ENCODE measurements at regions not wholly inside any gene's neighbourhood (a gene's known extent, or its start where the extent isn't known, plus 50 kb on each side); places are given as distances from the start of the nearest gene placed in this dataset.

- Histone ChIP-seq H3K4me1 (ENCODE audit: insufficient read depth, low read length, poor library complexity, severe bottlenecking) (no peaks in the 10 kb centered on the region), H3K36me3 (ENCODE audit: insufficient read depth, low read length, poor library complexity, severe bottlenecking) (no peaks in the 10 kb centered on the region), H3K9me3 (ENCODE audit: low read depth, low read length, poor library complexity, severe bottlenecking) (peaks cover 4% of the 10 kb centered on the region), H3K4me3 (ENCODE audit: low read depth, low read length, poor library complexity, severe bottlenecking) (no peak overlapping the region), H3K27me3 (replicated peaks; ENCODE audit: insufficient read depth, low read depth, low read length, poor library complexity) (no peaks in the 10 kb centered on the region), H3K27ac (ENCODE audit: low read depth, low read length, poor library complexity, severe bottlenecking) (no peak overlapping the region)
- POLR2A ChIA-PET (ENCODE audit: low non-redundant PET) = no interaction called here
- CTCF ChIA-PET = no interaction called here
- TF ChIP-seq, protein P1, sequence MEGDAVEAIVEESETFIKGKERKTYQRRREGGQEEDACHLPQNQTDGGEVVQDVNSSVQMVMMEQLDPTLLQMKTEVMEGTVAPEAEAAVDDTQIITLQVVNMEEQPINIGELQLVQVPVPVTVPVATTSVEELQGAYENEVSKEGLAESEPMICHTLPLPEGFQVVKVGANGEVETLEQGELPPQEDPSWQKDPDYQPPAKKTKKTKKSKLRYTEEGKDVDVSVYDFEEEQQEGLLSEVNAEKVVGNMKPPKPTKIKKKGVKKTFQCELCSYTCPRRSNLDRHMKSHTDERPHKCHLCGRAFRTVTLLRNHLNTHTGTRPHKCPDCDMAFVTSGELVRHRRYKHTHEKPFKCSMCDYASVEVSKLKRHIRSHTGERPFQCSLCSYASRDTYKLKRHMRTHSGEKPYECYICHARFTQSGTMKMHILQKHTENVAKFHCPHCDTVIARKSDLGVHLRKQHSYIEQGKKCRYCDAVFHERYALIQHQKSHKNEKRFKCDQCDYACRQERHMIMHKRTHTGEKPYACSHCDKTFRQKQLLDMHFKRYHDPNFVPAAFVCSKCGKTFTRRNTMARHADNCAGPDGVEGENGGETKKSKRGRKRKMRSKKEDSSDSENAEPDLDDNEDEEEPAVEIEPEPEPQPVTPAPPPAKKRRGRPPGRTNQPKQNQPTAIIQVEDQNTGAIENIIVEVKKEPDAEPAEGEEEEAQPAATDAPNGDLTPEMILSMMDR (conservative IDR thresholded peaks at IDR 0.05; ENCODE audit: low read depth, low read length) = no peak
- TF ChIP-seq EZH2 (IDR thresholded peaks at IDR 0.05; ENCODE audit: borderline replicate concordance, low read depth, low read length, poor library complexity, severe bottlenecking) = no peak
- BruUV-seq (replicated peaks) = no TSS peak
- no peak for DNase-seq (ENCODE audit: low spot score)
- intact Hi-C loops (cut with micrococcal nuclease; ENCODE audit: unreplicated experiment) = no loop called here
Observed at GRCh38 chr3:162437480-162437879, 940.9 kb downstream of the OTOL1 start.

- intact Hi-C loops (cut with micrococcal nuclease; ENCODE audit: unreplicated experiment) = no loop called here
- POLR2A ChIA-PET (ENCODE audit: low non-redundant PET) = no interaction called here
- no peak overlapping the region for H3K4me3 ChIP-seq (ENCODE audit: low read depth, low read length, poor library complexity, severe bottlenecking)
- CTCF ChIA-PET = no interaction called here
- H3K9me3 ChIP-seq (ENCODE audit: low read depth, low read length, poor library complexity, severe bottlenecking) = no peaks in the 10 kb centered on the region
- no peaks in the 10 kb centered on the region for H3K36me3 ChIP-seq (ENCODE audit: insufficient read depth, low read length, poor library complexity, severe bottlenecking)
- DNase-seq (ENCODE audit: low spot score) = no peak
- TF ChIP-seq EZH2 (IDR thresholded peaks at IDR 0.05; ENCODE audit: borderline replicate concordance, low read depth, low read length, poor library complexity, severe bottlenecking) = no peak
- TF ChIP-seq, protein P1 (conservative IDR thresholded peaks at IDR 0.05; ENCODE audit: low read depth, low read length) = no peak
- H3K27ac ChIP-seq (ENCODE audit: low read depth, low read length, poor library complexity, severe bottlenecking) = no peak overlapping the region
- H3K27me3 ChIP-seq (replicated peaks; ENCODE audit: insufficient read depth, low read depth, low read length, poor library complexity) = no peaks in the 10 kb centered on the region
- BruUV-seq (replicated peaks) = no TSS peak
- H3K4me1 ChIP-seq (ENCODE audit: insufficient read depth, low read length, poor library complexity, severe bottlenecking) = no peaks in the 10 kb centered on the region
Observed at GRCh38 chr3:162441716-162442115, 945.1 kb downstream of the OTOL1 start.

DNA sequence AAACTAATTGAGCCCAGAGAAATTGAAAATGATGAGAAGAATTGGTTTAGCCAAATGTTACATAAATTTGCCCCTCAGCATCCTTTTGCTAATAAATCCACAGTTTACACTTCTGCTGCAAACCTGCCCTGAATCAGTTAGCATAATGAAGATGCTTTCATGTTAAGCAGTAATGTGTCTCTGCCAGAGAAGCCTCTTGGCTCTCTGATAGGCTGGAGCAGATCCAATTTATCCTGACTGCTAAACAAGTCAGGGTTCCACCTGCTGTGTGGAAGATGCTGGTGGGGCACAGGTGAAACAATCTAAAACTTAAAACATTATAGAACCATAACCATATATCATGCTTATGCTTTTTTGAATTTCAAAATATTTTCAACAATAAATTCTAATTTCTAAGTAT is 946.8 kb downstream of the OTOL1 start:
- DNase-seq (ENCODE audit: low spot score) = no peak
- Histone ChIP-seq H3K27me3 (replicated peaks; ENCODE audit: insufficient read depth, low read depth, low read length, poor library complexity) (no peaks in the 10 kb centered on the region), H3K4me1 (ENCODE audit: insufficient read depth, low read length, poor library complexity, severe bottlenecking) (no peaks in the 10 kb centered on the region), H3K36me3 (ENCODE audit: insufficient read depth, low read length, poor library complexity, severe bottlenecking) (no peaks in the 10 kb centered on the region), H3K27ac (ENCODE audit: low read depth, low read length, poor library complexity, severe bottlenecking) (no peak overlapping the region), H3K9me3 (ENCODE audit: low read depth, low read length, poor library complexity, severe bottlenecking) (no peaks in the 10 kb centered on the region), H3K4me3 (ENCODE audit: low read depth, low read length, poor library complexity, severe bottlenecking) (no peak overlapping the region)
- CTCF ChIA-PET = no interaction called here
- intact Hi-C loops (cut with micrococcal nuclease; ENCODE audit: unreplicated experiment) = no loop called here
- no peak for TF ChIP-seq EZH2 (IDR thresholded peaks at IDR 0.05; ENCODE audit: borderline replicate concordance, low read depth, low read length, poor library complexity, severe bottlenecking)
- TF ChIP-seq, protein P1 (conservative IDR thresholded peaks at IDR 0.05; ENCODE audit: low read depth, low read length) = no peak
- POLR2A ChIA-PET (ENCODE audit: low non-redundant PET) = no interaction called here
- BruUV-seq (replicated peaks) = no TSS peak

All from A673 (cell line).